Neuron (in vitro differentiated cells): ENCODE measurements at regions not wholly inside any gene's neighbourhood (a gene's known extent, or its start where the extent isn't known, plus 50 kb on each side); places are given as distances from the start of the nearest gene placed in this dataset.

Experiments used
- H2AFZ ChIP-seq: one replicate; pipeline ENCODE4 v1.6.1; 2013; ENCODE audit warnings: low read depth, mild to moderate bottlenecking, inconsistent platforms, low read length, moderate library complexity
- H3K27me3 ChIP-seq: one replicate; pipeline ENCODE4 v1.6.1; 2013; ENCODE audit warnings: low read length; ENCODE audit not compliant: insufficient read depth
- H3K36me3 ChIP-seq: one replicate; pipeline ENCODE4 v1.6.1; 2013; ENCODE audit warnings: low read length; ENCODE audit not compliant: insufficient read depth
- H3K4me1 ChIP-seq: one replicate; pipeline ENCODE4 v1.6.1; 2013; ENCODE audit warnings: low read length; ENCODE audit not compliant: insufficient read depth
- H3K4me3 ChIP-seq: 2 replicates; pipeline ENCODE4 v1.5.1; 2013; ENCODE audit warnings: mild to moderate bottlenecking, low read length, moderate library complexity
- H3K9me3 ChIP-seq: one replicate; pipeline ENCODE4 v1.6.1; 2013; ENCODE audit warnings: low read length

DNA sequence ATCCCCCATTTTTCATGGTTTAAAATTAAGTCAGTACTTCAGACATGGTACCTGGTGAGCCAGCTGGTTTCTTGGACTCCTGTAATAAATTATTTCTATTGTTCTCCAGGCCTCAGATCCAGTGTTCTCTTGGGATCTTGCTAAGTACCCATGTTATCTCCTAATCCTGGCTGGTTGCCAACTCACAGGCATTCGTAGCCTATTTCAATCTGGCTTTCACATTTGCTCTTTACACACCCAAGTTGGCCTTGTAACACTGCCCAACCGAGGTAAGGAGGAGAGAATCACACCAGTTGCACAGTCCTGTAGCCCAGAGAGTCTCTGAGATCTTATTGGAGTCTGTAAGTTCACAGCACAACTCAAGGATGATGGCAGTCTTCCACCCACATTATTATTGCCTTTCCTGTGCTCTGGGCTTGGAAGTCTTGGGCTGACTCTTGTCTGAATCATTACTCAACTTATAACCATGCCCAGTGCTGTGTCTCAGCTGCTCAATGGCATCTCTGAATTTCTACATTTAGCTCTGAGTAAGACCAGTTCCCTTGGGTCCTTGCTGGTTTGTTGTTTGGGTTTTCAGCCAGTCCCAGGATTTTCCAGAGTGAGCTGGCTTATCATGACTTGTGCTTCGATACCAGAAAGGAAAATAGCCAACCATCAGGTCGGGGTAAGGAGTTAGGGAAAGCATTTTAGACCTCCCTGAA, 76.6 kb upstream of the KLF12 start:
- Histone ChIP-seq H2AFZ (no peak overlapping the region), H3K9me3 (no peaks in the 10 kb centered on the region), H3K27me3 (no peaks in the 10 kb centered on the region), H3K36me3 (no peaks in the 10 kb centered on the region), H3K4me3 (no peak overlapping the region), H3K4me1 (peaks cover 3% of the 10 kb centered on the region)

DNA sequence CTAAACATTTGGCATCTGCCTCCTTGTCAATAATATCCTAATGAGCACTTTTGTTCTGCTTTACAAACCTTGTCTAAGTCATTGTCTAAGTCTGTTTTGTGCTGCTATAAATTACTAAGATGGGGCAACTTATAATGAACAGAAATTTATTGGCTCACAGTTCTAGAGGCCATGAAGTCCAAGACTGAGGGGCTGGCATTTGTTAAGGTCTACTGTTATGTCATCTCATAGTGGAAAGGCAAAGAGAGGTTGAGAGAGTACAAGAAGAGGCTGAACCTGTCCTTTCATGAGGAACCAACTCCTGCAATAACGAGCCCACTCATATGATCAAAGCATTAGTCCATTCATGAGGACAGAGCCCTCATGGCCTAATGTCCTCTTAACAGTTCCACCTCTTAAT, 72.7 kb upstream of the KLF12 start:
- no peaks in the 10 kb centered on the region for H3K36me3 ChIP-seq
- no peaks in the 10 kb centered on the region for H3K27me3 ChIP-seq
- H3K9me3 ChIP-seq = no peaks in the 10 kb centered on the region
- no peak overlapping the region for H2AFZ ChIP-seq
- H3K4me1 ChIP-seq = peaks cover 3% of the 10 kb centered on the region
- H3K4me3 ChIP-seq = no peak overlapping the region

DNA sequence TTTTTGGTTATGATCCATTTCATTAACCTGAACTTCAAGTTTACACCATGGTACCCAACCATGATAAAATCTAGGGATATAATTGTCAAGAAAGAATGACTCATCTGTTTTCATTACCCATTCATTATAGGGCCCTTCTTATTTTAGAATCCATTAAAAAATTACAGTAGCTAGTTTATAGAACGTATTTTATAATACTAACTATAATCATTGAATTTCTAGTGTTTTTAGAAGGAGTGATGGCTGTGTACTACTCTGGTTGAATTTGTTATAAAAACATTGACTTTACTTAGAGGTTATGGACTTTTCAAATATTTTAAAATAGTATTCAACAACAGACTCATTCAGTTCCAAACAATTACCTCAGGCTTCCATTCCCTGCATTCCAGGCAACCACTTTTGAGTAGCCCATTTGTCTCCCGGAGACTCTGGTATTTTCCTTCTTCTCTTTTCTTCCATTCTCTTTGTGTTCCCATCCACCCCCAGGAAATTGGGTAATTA, 71.9 kb upstream of the KLF12 start:
- Histone ChIP-seq H3K4me3 (no peak overlapping the region), H3K4me1 (peaks cover 3% of the 10 kb centered on the region)

DNA sequence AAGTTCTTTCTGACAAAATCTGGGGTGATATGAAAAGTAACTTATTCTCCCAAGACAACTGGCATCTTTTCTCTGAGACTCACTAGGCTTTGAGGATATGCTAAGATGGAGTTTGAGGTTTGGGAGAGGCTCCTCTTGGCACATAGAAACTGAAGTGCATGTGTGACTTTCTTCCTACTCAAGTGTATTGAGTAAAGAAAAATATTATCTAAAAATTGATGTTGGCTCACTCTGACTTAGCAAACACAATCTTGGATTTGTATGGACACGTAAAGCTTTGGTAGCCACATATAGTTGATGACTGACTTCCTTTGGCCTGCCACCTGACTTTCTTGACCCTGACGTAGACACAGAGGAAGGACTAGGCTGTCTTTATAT, 71.1 kb upstream of the KLF12 start:
- no peaks in the 10 kb centered on the region for H3K27me3 ChIP-seq

More for the DNA sequence above, 71.9 kb upstream of the KLF12 start:
- no peak overlapping the region for H2AFZ ChIP-seq
- no peaks in the 10 kb centered on the region for H3K27me3 ChIP-seq
- no peaks in the 10 kb centered on the region for H3K9me3 ChIP-seq
- no peaks in the 10 kb centered on the region for H3K36me3 ChIP-seq

DNA sequence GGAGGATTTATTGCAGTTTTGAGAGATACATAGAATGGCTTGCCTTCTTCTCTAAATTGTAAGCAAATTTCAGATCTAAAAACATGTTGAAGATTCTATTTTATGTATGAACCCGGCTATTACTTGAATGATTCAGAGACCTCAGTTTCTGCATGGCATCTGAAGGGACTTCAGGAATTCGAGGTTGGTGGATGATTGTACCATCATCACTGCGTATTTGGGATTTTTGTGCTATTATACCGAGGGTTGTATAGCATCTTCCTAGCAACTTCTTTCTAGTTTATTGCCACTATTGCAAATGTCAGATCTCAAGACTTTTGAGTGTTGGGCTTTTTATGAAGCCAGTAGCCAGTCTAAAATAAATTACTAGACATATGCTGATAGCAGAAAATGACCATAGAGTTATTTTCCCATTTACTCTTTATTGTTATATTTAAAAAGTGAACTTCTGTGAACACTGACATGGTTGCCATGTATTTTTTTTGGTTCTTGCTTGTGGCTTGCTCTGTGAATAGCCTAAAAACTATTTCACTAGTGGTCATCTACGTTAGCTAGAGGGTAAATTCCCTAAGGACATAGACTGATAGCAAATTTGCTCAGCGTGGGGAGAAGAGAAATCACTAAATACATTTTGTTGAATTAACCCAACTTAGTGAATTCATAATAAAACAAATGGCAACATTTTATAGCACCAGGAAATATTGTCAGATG, 70.6 kb upstream of the KLF12 start:
- no peaks in the 10 kb centered on the region for H3K27me3 ChIP-seq
- H2AFZ ChIP-seq = no peak overlapping the region
- no peaks in the 10 kb centered on the region for H3K9me3 ChIP-seq
- H3K36me3 ChIP-seq = no peaks in the 10 kb centered on the region
- peaks cover 3% of the 10 kb centered on the region for H3K4me1 ChIP-seq
- H3K4me3 ChIP-seq = no peak overlapping the region

More for the DNA sequence above, 71.1 kb upstream of the KLF12 start:
- H3K36me3 ChIP-seq = no peaks in the 10 kb centered on the region
- no peak overlapping the region for H3K4me3 ChIP-seq
- H2AFZ ChIP-seq = no peak overlapping the region
- H3K9me3 ChIP-seq = no peaks in the 10 kb centered on the region
- H3K4me1 ChIP-seq = peaks cover 3% of the 10 kb centered on the region

DNA sequence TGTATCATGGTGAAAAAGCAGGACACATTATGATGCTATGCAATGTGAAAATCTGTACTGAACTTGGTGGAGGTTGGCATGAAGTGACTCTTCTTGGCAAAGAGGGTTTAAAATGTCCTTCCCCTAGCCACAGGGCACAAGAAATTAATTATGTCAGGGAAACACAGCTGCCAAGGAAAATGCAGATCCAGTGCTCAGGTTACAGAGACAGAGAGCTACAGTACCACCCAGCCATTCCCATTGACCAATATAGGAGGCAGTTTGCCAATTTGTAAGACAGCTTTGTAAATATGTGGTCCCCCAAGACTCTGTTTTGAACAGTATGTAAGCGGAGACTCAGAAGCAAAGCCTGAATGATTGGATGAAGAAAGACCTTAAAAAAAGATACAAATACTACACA, 69.4 kb upstream of the KLF12 start:
- Histone ChIP-seq H3K27me3 (no peaks in the 10 kb centered on the region), H3K36me3 (no peaks in the 10 kb centered on the region)

DNA sequence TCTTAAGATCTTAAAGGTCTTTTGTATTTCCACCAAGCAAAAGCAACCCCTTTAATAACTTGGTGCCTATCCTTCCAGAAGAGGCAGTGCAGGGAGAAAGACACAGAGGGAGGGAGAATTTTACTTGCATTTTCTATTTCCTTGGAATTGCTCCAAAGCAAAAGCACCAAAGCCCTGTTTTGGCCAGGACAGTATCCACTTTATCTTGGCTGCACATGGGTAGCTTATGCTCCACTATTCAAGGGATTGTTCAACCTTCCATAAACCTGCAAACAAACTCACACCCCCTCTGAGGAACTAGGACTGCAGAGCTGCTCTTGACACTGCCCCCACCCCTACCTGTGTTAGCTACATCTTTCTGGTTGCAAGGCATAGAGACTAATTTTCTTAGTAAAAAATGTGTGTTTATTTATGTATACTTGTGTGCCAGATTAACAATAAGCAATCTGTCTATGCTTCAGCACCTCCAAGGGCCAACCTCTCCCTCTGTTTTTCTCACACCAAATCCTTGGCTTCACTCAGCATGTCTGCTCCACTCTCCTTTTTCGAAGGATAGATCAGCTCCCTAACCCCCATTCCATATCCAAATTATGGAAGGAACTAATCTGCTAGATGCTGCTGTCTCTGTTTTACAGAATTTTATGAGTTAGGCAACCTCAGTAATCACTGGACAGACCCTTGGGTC, 68.1 kb upstream of the KLF12 start:
- Histone ChIP-seq H3K4me1 (peaks cover 3% of the 10 kb centered on the region), H3K4me3 (no peak overlapping the region), H3K27me3 (no peaks in the 10 kb centered on the region), H3K36me3 (no peaks in the 10 kb centered on the region), H3K9me3 (no peaks in the 10 kb centered on the region), H2AFZ (no peak overlapping the region)

More for the DNA sequence above, 69.4 kb upstream of the KLF12 start:
- Histone ChIP-seq H3K9me3 (no peaks in the 10 kb centered on the region), H3K4me1 (peaks cover 3% of the 10 kb centered on the region), H3K4me3 (no peak overlapping the region), H2AFZ (no peak overlapping the region)

DNA sequence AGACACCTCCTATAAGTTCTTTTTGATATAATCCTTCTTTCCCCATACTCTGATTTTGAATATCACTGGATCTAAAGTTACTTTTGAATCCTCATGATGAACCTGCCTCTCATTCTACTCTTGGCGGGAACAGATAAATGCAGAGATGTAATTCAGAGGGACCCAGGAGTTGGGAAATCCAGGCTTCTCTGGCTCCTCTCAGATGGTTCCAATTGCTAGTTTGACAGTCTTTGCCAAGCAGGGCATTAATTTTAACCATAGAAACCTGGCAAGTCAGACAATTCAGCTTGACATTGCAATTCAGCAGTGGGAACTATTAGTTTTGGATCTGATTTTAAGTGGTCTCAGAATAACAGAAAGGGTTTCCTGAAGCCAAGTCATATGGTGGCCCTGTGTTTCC, 67.3 kb upstream of the KLF12 start:
- H3K4me3 ChIP-seq = no peak overlapping the region
- peaks cover 3% of the 10 kb centered on the region for H3K4me1 ChIP-seq
- no peak overlapping the region for H2AFZ ChIP-seq
- H3K9me3 ChIP-seq = no peaks in the 10 kb centered on the region
- no peaks in the 10 kb centered on the region for H3K27me3 ChIP-seq
- H3K36me3 ChIP-seq = no peaks in the 10 kb centered on the region

DNA sequence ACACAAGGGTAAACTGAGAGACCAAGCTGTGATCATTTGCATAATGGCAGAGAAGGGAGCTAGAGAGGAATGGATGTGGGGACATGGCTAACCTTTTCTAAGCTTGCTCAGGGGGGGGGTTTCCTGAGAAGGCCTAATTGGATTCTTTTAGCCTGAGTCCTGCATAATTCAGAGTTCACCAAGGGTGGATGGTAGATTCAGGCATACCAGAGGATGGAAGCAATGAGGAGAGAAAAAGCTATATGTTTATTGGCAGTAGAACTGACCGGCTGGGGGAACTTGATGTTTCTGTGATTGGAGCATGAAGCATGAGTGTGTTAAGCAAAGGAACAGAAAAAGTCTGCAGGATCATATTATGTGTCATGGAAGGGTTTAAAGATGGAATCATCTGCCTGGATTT, 65.9 kb upstream of the KLF12 start:
- Histone ChIP-seq H3K36me3 (no peaks in the 10 kb centered on the region), H2AFZ (no peak overlapping the region), H3K27me3 (no peaks in the 10 kb centered on the region), H3K9me3 (no peaks in the 10 kb centered on the region), H3K4me3 (no peak overlapping the region), H3K4me1 (no peaks in the 10 kb centered on the region)

DNA sequence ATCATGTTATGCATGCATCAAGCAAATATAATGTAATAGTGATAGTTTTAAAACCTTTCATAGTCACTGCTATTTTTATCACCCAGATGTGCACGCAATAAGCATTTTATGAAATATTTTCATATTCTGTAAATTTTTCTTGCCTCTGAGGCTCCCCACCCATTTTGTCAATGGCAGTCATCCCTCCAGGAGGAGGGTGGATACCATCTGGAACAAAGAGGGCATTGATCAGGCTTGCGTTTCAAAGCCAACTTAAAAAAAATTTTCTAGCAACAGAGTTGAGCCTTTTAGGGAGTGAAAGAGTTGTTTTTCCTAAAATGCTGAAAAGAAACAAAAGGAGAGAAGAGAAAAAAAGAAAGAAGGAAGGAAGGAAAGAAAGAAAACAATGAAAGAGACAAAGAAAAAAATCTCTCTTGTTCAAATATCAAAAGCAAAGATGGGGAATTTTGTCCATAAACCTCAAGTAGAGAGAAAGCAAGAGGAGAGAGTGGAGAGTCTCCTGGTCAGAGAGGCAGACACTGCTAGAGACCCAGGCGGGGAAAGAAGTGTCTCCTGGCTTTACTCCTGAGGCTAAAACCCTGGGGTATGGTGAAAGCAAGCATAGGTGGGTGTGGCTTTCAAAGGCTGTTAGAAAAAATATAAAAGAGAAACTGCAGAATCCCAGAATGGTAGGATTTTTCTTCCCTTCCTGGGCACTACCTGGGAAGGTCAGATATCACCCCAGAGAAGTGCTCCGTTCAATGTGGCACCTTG, 63.6 kb upstream of the KLF12 start:
- Histone ChIP-seq H3K4me3 (no peak overlapping the region), H3K4me1 (no peaks in the 10 kb centered on the region), H2AFZ (no peak overlapping the region), H3K36me3 (no peaks in the 10 kb centered on the region), H3K27me3 (no peaks in the 10 kb centered on the region), H3K9me3 (no peaks in the 10 kb centered on the region)

DNA sequence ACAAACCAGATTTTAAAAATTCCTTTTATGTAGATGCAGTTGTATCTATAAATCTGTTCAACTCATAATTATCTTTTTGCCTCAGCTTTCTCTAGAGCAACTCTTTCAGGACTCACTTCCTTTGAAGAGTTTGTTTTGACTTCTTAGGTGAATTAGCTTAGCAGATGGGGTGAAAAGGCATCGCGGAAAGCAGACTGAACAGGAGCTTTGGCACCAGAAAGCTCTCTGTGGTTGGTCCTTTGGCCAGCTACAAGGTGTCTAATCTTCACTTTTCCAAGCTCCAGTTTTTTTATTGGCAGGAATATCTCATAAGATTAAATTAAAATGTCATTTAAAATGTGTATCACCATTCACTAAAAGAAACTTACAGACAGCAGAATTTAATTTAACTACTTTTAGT, 60.6 kb upstream of the KLF12 start:
- Histone ChIP-seq H3K4me3 (no peak overlapping the region), H3K9me3 (no peaks in the 10 kb centered on the region), H3K4me1 (peaks cover 5% of the 10 kb centered on the region), H3K36me3 (no peaks in the 10 kb centered on the region), H3K27me3 (no peaks in the 10 kb centered on the region), H2AFZ (no peak overlapping the region)

DNA sequence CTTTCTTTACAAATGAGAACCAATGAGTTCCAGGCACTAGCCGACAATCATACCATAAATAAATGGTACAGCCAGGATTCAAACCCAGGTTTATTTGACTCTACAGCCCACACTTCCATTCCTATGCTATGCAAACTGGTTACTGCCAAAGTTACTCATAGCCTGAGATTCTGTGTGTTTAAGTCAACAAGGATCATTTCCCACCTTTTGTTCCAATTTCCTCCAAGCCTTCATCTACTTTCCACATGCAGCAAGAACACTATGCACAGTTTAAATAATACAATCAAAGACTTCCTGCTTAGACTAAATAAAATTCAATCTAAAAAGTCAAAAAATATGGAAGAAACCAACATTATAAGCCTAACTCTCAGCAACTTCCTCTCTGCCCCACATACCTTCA, 59.2 kb upstream of the KLF12 start:
- no peaks in the 10 kb centered on the region for H3K9me3 ChIP-seq
- no peak overlapping the region for H2AFZ ChIP-seq
- H3K36me3 ChIP-seq = no peaks in the 10 kb centered on the region
- H3K27me3 ChIP-seq = no peaks in the 10 kb centered on the region
- no peak overlapping the region for H3K4me3 ChIP-seq
- peaks cover 5% of the 10 kb centered on the region for H3K4me1 ChIP-seq

DNA sequence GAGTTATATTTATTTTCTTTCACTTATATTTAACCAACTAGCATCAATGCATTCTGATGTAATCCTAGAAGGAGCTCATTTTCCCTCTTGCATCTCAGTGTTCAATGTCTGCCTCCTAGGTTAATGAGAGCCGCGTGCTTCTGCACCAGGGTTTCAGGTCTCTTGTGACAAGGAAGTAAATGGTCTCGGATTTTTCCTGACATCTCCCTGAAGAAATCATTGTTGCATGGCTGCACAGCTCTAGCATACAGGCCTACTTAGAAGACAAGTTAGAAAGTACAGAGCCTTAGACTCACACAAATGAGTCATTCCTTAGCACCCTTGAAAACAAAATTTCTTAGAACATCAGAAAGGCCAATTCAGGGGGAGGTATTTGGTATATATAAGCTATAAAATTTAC, 57.2 kb upstream of the KLF12 start:
- H2AFZ ChIP-seq = no peak overlapping the region
- H3K9me3 ChIP-seq = no peaks in the 10 kb centered on the region
- H3K4me1 ChIP-seq = peaks cover 5% of the 10 kb centered on the region
- H3K4me3 ChIP-seq = no peak overlapping the region
- H3K36me3 ChIP-seq = no peaks in the 10 kb centered on the region
- H3K27me3 ChIP-seq = no peaks in the 10 kb centered on the region
